ENCODE measurements at regions not wholly inside any gene's neighbourhood (a gene's known extent, or its start where the extent isn't known, plus 50 kb on each side); places are given as distances from the start of the nearest gene placed in this dataset.

DNA sequence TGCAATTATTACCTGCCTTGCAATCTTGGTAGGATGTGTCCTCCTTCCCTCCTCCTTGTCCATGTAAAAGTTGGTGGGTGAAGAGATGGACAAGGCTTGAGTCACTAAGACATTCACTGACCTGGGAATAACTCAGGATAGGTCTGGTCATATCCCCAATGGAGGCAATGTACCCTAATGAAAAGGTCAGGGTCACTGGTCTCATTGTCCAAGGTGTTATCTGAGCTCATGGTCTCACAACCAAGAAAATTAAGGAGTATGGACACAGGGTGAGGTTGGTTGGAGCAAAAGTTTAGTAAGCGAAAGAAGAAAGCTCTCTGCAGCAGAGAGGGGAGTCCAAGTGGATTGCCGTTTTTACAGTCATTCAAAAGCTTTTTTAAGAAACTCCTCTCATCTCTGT is 179.0 kb downstream of the SNRPN start:
- Histone ChIP-seq H3K27me3 (no peaks in the 10 kb centered on the region), H3K9me3 (no peaks in the 10 kb centered on the region), H3K4me3 (no peak overlapping the region), H3K36me3 (no peaks in the 10 kb centered on the region), H3K27ac (no peak overlapping the region), H3K4me1 (no peaks in the 10 kb centered on the region)
- DNase-seq: no peak
- TF ChIP-seq POLR2A (IDR thresholded peaks at IDR 0.05): no peak
- TF ChIP-seq, protein P1, sequence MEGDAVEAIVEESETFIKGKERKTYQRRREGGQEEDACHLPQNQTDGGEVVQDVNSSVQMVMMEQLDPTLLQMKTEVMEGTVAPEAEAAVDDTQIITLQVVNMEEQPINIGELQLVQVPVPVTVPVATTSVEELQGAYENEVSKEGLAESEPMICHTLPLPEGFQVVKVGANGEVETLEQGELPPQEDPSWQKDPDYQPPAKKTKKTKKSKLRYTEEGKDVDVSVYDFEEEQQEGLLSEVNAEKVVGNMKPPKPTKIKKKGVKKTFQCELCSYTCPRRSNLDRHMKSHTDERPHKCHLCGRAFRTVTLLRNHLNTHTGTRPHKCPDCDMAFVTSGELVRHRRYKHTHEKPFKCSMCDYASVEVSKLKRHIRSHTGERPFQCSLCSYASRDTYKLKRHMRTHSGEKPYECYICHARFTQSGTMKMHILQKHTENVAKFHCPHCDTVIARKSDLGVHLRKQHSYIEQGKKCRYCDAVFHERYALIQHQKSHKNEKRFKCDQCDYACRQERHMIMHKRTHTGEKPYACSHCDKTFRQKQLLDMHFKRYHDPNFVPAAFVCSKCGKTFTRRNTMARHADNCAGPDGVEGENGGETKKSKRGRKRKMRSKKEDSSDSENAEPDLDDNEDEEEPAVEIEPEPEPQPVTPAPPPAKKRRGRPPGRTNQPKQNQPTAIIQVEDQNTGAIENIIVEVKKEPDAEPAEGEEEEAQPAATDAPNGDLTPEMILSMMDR (IDR thresholded peaks at IDR 0.05): no peak
- intact Hi-C loops (cut with DNase I; ENCODE audit: low total_unique reads): no loop called here

DNA sequence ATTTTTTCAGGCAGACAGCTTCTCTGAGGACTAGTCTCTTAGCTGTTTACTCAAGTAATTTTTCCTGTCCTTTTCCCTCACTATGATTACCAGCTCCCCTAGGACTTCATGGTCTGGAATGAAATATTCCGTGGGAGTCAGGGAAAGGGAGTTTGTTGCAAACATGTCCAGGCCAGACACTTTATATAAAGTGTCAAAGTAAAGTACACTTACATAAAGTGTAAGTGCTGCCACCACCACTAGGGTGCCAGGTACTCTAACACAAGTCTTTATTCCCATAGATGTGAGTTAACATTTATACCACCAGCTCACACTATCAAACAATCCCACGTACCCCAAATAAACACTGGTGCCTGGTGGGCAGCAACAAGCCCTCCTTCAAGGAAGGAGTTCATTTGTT is 179.8 kb downstream of the SNRPN start:
- TF ChIP-seq POLR2A (IDR thresholded peaks at IDR 0.05): no peak
- Histone ChIP-seq H3K9me3 (no peaks in the 10 kb centered on the region), H3K36me3 (no peaks in the 10 kb centered on the region), H3K27ac (no peak overlapping the region), H3K4me3 (no peak overlapping the region), H3K27me3 (no peaks in the 10 kb centered on the region), H3K4me1 (no peaks in the 10 kb centered on the region)
- intact Hi-C loops (cut with DNase I; ENCODE audit: low total_unique reads): no loop called here
- DNase-seq: no peak

DNA sequence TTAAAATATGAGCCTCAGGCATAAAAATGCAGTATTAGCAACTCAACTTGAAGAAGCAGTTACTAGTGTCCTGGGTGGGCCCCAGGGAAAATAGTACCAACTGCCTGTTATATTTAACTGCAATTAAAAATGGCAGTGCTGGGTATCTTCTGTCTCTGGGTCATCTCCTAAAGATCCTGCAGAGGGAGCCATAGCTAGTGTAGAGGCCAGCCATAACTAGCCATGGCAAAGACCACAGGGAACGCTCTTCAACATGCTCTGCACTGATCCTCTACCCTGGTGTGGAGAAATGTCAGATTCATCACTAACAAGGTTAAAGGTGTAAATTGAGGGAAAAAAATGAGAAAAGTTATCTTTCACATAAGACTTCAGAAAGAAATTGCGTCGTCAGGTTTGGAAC is 181.3 kb downstream of the SNRPN start:
- Histone ChIP-seq H3K4me1 (no peaks in the 10 kb centered on the region), H3K9me3 (no peaks in the 10 kb centered on the region), H3K27me3 (no peaks in the 10 kb centered on the region), H3K4me3 (no peak overlapping the region), H3K27ac (no peak overlapping the region), H3K36me3 (no peaks in the 10 kb centered on the region)
- no peak for TF ChIP-seq POLR2A (IDR thresholded peaks at IDR 0.05)
- TF ChIP-seq, protein P1 (IDR thresholded peaks at IDR 0.05): no peak
- intact Hi-C loops (cut with DNase I; ENCODE audit: low total_unique reads): no loop called here
- DNase-seq: no peak

DNA sequence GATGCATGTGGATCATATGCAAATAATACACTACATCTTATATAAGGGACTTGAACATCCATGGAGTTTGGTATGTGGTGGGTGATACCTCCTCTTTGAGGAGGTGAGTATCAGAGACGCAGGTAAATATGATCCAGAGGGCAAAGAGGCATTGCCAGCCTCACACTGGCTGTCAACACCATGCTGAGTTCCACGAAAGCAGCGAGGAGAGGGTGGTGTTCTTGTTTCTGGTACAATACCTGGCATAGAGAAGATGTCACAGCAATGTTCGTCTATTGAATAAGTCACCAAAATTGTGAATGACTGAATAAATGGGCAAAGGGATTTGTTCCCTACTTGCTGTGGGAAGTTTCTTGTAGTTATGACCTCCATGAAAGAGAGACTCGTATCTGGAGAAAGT is 182.2 kb downstream of the SNRPN start:
- no peak for DNase-seq
- intact Hi-C loops (cut with DNase I; ENCODE audit: low total_unique reads): no loop called here
- TF ChIP-seq, protein P1 (IDR thresholded peaks at IDR 0.05): no peak
- no peak for TF ChIP-seq POLR2A (IDR thresholded peaks at IDR 0.05)
- H3K36me3 ChIP-seq: no peaks in the 10 kb centered on the region
- no peaks in the 10 kb centered on the region for H3K9me3 ChIP-seq
- H3K27ac ChIP-seq: no peak overlapping the region
- no peaks in the 10 kb centered on the region for H3K27me3 ChIP-seq
- H3K4me3 ChIP-seq: no peak overlapping the region
- no peaks in the 10 kb centered on the region for H3K4me1 ChIP-seq

DNA sequence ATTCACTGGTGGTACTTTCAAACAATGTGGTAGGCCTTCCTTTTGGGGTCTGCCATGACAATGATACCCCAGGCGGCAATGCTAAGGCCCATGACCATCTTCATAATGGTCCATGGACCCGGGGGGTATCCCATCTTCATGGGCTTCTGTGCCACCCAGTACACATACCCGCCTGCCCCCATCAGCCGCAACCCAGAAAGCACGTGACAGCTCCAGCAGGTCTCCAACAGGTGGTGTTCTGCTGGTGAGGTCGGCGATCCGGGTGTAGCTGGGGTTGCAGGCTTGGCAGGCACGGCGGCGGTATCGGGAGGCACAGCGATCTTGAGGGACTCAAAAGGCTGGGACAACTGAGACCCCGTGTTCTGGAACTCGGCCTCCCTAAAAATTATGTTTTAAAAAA is 214.5 kb downstream of the SNRPN start:
- intact Hi-C loops (cut with DNase I; ENCODE audit: low total_unique reads): no loop called here
- no peaks in the 10 kb centered on the region for H3K4me1 ChIP-seq
- H3K9me3 ChIP-seq: peaks cover 0 to 14% of the 10 kb centered on the region in 2 donors
- no peak overlapping the region for H3K4me3 ChIP-seq
- H3K36me3 ChIP-seq: no peaks in the 10 kb centered on the region
- H3K27me3 ChIP-seq: no peaks in the 10 kb centered on the region
- no peak for DNase-seq
- no peak for TF ChIP-seq POLR2A (IDR thresholded peaks at IDR 0.05)
- TF ChIP-seq, protein P1 (IDR thresholded peaks at IDR 0.05): no peak
- H3K27ac ChIP-seq: no peak overlapping the region

DNA sequence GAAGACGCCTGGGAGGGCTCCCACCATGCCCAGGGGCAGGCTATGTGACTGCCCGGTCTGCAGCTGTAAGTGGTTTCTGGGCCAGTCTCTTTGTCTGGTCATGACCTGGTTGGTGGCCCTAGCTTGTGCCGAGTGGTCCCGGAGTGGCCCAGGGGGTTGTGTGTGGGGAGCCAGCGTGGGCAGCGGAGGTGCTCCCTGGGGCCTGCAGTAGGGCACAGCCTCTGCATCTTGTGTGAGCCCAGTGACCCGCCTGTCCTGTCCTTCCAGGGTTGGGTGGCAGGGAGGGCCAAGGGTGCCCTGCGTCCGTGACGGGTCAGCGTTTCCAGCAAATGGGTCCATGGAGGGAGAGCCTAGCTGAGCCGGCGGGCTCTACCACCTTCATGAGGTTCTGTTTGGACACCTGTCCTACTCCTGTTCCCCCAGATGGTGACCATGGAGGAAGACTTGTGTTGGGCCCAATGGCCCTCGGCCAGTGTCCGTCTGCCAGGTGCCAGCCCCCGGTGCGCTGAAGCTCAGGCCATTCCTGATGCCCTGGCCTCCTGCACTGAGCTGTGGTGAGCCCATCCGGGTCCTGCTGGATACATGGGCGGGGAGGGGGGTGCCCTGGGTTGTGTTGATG is 215.4 kb downstream of the SNRPN start:
- no peaks in the 10 kb centered on the region for H3K36me3 ChIP-seq
- intact Hi-C loops (cut with DNase I; ENCODE audit: low total_unique reads): no loop called here
- H3K27ac ChIP-seq: no peak overlapping the region
- no peaks in the 10 kb centered on the region for H3K4me1 ChIP-seq
- no peak for TF ChIP-seq POLR2A (IDR thresholded peaks at IDR 0.05)
- TF ChIP-seq, protein P1 (IDR thresholded peaks at IDR 0.05): no peak
- H3K27me3 ChIP-seq: no peaks in the 10 kb centered on the region
- peak in 1 of 2 donors; percentile 4 for DNase-seq
- no peak overlapping the region for H3K4me3 ChIP-seq
- H3K9me3 ChIP-seq: peaks cover 0 to 14% of the 10 kb centered on the region in 2 donors

Data from uterus (tissue), 3 donors.